ENCODE measurements at regions not wholly inside any gene's neighbourhood (a gene's known extent, or its start where the extent isn't known, plus 50 kb on each side); places are given as distances from the start of the nearest gene placed in this dataset.

DNA sequence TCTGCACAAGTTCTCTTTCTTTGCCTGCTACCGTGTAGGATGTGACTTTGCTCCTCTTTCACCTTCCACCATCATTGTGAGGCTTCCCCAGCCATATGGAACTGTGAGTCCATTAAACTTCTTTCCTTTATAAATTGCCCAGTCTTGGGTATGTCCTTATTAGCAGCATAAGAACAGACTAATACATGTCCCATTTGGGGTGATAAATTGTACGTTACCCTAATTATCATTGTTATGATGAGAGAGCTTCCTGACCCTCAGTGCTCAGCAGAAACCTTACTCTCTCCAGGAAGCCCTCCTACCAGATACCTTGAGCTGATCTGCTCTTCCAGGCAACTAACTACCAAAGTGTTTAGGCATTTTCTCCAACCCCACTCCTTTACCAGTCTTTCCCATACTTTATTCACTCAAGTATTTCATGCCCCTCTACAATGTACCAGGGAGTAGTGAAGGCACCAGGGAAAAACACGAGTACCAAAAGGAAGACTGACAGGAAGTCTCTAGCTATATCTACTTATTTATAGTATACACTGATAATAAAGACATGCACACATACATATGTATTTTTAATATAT is 196.2 kb downstream of the MYCN start:
- no peak for TF ChIP-seq CTCF (IDR thresholded peaks at IDR 0.05)
- no peak for TF ChIP-seq POLR2A (IDR thresholded peaks at IDR 0.05)
